VCaP (cell line): ENCODE measurements at regions not wholly inside any gene's neighbourhood (a gene's known extent, or its start where the extent isn't known, plus 50 kb on each side); places are given as distances from the start of the nearest gene placed in this dataset.
A peak's percentile ranks its signal among the peaks of the same experiment; 100 is the strongest.

Experiments used
- H3K27ac ChIP-seq: fragments of 450-650 bp; 2 replicates; pipeline ENCODE4 v1.5.1; 2017
- CTCF ChIP-seq: fragments of 450-650 bp; conservative IDR thresholded peaks from 2 replicates; pipeline ENCODE4 v1.5.1; 2017; ENCODE audit warnings: mild to moderate bottlenecking, moderate library complexity

GRCh38 chr17:71173991-71174390 lies 946.8 kb upstream of the SOX9 start:
- H3K27ac ChIP-seq: no peak overlapping the region
- no peak for TF ChIP-seq CTCF

GRCh38 chr17:71176331-71176730 lies 944.5 kb upstream of the SOX9 start:
- no peak for TF ChIP-seq CTCF
- H3K27ac ChIP-seq: peak overlapping the region; percentile 20; the same call in 1 of the 2 replicates

GRCh38 chr17:71176928-71177443 lies 943.8 kb upstream of the SOX9 start:
- TF ChIP-seq CTCF: no peak

DNA sequence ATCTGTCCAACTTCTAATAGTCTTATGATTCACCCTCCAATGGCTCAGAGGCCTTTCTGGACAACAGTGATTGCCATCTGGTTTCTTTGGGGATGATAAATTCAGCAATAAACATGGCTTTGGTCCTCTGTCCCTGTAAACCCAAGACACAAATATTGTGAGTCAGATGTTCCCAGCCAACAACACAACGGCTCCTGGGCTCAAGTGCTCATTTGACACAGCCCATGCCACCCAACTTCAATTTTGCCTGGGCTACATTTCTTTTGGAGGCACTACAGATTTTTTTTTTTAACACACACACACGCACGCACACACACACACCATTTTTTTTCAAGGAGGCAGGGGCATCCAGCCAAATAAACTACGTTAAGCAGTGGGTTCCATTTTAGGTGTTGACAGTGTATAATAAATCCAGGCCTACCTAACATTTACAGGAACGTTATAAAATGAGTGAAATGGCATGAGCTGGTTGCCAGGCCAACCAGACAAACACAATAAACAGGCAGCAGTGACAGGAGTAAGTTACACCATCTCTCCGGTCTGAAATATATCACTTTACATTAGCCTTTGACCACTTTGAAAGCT lies 939.9 kb upstream of the SOX9 start:
- peak overlapping the region; percentile 52 for H3K27ac ChIP-seq
- TF ChIP-seq CTCF: no peak

More at GRCh38 chr17:71176928-71177443, 943.8 kb upstream of the SOX9 start:
- H3K27ac ChIP-seq: peak overlapping the region; percentile 20; the same call in 1 of the 2 replicates

- H3K27ac ChIP-seq: no peak overlapping the region
Observed at GRCh38 chr17:71183066-71183660, 937.7 kb upstream of the SOX9 start.

DNA sequence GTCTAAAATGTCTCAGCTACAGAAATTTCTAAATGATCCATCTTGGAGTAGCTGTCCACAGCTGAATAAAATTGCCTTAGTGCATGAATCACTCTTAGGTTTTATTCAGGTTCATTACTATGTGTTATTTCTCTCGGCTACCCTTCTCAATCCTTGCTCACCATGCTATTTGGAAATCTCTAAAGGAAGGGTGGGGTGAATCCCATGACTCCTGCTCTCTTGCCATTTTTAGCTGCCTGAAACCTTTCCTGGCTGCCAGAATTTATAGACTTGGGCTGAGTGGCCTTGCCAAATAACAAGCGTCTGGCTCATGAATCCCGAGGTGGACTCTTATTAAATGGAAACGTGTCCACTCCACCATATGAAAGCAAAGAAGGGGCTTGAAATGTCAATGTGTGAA lies 936.1 kb upstream of the SOX9 start:
- no peak overlapping the region for H3K27ac ChIP-seq
- TF ChIP-seq CTCF: no peak

More at GRCh38 chr17:71183066-71183660, 937.7 kb upstream of the SOX9 start:
- TF ChIP-seq CTCF: no peak

- no peak overlapping the region for H3K27ac ChIP-seq
- no peak for TF ChIP-seq CTCF
Observed at GRCh38 chr17:71187145-71187878, 933.5 kb upstream of the SOX9 start.
